HuH-7 (cell line): ENCODE measurements at regions not wholly inside any gene's neighbourhood (a gene's known extent, or its start where the extent isn't known, plus 50 kb on each side); places are given as distances from the start of the nearest gene placed in this dataset.
"Not testable (repeated sequence)": the region's sequence is repeated elsewhere in the genome, so short reads cannot be mapped to it uniquely, and the experiment has no call there.

ENCODE experiments used
- DNase-seq: peaks from one replicate; pipeline ENCODE4 v3.0.0; 2011; ENCODE audit warnings: low spot score

DNA sequence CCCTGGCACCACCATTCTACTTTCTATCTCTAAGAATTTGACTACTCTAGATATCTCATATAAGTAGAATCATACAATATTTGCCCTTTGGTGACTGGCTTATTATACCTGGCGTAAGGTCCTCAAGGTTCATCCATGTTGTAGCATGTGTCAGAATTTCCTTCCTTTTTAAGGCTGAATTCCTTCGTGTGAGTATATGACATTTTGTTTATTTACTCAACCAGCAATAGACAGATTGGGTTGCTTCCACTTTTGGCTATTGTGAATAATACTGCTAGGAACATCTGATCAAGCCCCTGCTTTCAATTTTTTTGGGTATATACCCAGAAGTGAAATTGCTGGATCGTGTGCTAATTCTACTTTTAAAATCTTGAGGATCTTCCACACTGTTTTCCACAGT, 232.8 kb upstream of the MCHR2 start:
- no peak for DNase-seq

DNA sequence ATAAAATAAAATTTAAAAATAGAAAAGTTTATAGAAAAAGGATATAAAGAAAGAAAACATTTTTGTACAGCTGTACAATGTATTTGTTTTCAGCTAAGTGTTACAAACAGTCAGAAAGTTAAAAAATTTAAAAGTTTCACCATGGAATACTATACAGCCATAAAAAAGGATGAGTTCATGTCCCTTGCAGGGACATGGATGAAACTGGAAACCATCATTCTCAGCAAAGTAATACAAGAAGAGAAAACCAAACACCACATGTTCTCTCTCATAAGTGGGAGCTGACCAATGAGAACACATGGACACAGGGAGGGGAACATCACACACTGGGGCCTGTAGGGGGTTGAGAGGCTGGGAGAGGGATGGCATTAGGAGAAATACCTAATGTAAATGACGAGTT, 229.9 kb upstream of the MCHR2 start:
- not testable (repeated sequence) for DNase-seq

DNA sequence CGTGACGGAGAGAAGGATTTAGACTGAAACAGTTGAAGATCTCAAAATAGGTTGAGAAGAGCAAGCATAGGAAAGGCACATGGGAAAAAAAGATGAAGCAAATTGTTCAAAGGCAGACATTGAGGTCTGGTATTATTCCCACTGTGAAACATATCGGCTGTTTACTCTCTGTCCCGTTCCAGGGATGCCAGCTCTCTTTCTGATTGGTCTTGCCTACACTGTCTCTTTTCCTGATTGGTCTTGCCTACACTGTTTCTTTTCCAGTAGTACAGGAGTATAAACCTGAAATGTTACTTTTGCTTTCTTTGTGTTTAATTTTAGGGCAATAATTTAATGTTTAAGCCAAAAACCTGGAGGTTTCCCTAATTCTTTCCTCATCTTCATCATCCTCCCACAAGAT, 226.5 kb upstream of the MCHR2 start:
- no peak for DNase-seq

DNA sequence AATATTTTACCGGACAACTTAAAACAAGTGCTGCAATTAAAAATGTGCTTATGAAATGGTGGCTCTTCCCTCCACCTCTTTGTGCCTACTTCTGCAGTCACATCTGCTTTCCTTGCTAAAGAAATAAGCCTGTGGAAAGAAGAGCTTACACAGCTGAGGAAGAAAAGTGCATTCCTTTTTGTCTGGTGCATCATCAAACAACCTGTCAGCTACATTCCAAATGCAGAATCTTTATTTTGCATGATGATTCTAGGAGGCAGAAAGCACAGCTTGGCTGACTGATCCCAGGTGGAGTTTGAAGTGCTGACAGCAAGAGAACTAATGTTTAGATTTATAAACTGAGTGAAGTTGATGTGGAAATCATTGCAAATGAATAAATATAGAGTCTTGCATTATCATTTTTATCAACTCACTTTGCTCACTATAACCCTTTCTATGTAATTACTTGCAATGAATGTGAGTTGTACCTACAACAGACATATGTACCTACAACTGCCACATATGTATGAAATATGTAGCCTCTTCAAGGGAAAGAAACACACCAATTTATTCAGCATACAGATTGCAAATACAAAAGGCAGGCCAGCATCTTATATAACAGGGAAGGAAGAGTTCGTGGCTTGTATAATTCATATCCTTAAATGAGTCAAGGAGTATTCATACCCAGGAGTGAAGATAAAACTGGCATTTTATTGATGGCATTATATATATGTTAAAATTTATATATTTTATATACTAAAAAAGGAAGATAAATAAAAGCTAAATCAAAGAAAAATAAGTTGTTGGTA, 223.4 kb upstream of the MCHR2 start:
- DNase-seq, result no peak

DNA sequence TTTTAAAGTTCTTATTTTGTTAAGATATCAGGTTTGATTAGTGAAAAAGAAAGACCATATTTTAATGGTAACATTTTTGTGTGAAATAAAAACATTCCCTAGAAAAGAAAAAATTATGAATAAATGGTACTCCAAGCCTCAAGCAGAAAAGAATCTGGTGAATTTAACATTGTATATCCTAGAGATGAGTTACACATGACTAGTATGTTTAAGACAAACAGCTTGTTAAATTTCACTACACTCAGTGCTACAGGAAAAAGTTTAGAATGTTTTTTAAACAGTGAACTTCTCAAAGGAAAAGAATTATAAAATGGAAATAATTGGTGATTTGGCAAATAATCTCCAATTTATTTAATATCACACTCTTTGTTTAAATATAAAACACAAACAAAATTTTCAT, 222.7 kb upstream of the MCHR2 start:
- DNase-seq, result no peak

DNA sequence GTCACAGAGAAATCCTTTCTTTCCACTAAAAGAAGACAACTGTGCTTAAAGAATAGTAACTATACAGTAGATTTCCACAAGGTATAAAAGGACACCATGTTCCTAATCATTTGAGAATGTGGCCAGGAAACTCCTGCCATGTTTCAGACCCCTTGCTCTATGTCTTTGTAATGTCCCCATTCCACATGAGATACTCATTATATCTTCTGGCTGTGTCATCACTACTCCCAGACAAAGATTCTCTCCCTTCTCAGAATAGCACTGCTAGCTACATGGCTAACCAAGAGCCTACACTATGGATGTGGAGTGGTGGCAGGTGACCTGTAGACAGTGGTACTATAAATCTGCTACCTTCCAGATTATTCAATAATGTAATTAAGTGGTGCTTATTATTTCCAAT, 218.1 kb upstream of the MCHR2 start:
- no peak for DNase-seq

DNA sequence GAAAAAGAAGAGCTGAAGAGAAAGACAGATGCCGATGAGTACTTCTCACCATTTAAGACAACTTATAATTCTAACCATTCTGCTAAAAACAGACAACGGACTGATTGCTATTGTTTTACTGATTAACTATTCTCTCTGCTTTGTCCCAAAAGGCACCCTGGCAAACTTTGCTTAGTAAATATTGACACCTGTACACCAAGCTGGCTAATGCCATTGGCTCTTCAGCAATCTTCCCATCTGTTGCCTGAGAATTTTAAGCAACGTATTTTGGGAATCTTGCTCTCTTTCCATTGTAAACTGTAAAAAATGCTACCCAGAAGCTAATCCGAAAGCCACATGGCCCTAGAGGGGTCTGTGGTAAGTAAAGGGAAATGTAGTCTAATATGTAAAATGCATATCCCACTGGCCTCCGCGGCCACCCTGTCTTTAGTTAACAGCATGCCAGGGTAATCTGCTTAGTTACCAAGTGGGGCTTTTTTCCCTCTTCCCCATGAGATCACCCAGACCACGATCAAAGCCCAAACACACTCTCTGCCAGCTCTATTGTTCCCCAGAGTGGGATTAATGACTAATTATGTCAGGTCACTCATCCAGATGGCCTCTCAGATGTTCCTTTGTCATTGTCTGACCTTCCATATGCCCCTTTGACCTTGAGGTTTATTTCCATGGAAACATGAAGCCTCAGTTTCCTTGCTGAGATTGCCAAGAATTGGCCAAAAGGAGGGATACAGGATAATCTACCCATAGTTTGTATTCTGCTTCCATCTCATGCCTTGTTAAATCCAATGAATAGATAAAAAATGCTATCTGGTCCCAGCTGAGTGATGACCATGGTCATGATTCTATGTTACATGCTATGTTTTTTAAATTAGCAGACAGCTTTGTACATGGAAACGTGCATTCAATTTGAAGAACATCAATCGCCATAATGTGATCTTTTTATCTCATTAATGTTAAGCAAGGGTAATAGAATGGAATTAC, 216.4 kb upstream of the MCHR2 start:
- DNase-seq, result no peak

DNA sequence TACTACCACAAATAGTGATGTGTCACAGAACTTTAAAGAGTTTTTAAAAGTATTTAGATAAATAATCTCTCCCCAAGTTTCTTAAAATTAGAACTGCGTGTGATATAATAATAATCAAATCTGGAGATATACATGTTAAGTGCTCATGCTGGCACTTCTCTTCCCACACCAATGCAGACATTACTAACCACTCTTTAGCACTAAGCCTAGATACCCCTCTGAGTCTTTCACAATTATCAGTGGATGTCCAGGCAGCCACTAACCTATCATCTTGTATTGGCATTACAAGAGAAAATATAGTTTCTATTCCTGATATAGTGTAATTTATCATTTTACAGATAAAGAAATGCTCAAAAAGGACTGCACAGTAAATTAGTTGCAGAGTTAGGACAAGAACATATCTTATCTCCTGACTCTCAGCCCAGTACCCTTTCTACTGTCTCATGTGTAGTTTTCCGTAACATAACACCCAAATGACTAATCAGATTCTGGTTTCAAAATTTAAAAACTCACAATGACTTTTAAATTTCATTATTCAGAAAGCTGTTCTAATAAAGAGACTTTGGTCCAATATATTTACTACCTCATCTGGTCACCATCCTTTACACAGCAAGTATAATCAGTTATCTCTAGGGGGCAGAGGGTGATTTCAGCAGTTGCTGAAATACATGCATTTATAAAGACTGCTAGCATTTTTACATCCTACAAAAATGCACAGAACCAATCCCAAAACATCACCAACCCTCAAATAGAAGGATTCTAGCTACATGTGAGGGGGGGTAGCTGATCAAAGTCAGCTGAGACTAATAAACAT, 215.5 kb upstream of the MCHR2 start:
- no peak for DNase-seq

DNA sequence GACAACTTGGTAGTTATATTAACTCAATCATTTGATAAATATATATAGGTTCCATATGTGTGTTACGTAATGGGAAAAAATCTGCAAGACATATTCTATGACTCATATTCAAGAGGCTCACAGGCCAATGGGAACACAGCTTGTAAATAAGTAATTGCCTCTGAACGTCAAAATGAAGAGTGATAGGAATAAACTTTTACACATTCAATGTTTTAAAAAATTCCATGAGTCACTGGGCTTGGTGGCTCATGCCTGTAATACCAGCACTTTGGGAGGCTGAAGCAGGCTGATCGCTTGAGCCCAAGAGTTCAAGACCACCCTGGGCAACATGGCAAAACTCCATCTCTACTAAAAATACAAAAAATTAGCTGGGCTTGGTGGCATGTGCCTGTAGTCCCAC, 209.4 kb upstream of the MCHR2 start:
- DNase-seq, result no peak

DNA sequence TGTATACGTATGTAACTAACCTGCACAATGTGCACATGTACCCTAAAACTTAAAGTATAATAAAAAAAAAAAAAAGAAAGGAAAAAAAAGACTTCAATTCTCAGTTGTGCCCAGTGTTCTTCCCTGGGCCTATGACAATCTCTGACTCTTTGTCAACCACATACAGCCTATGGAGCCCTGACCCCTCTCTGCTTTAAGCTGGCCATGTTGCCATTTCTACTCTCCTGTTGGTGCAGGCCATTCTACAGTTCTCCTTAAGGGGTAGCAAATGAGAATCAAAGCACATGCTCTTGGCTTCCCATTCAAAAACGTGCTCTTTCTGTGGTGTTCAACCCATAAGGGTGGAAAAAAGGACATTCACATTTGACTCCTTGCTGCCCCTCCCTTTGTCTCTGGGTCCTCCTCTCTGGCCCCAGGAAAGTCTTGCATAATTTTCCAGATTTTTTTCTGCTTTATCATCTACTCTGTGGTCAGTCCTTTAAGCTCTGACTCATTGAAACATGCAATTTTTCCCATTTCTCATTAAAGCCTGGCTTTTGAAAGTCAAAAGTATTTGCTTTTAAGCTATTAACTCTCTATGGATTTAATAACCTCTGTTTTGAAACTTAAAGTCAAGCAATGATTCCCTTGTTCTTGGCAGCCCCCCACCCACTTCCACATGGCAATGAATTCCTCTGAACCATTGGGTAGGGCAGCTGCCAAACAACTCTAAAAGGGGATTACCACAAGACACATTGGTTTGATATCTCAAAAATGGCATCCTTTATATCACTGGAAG, 208.6 kb upstream of the MCHR2 start:
- no peak for DNase-seq

DNA sequence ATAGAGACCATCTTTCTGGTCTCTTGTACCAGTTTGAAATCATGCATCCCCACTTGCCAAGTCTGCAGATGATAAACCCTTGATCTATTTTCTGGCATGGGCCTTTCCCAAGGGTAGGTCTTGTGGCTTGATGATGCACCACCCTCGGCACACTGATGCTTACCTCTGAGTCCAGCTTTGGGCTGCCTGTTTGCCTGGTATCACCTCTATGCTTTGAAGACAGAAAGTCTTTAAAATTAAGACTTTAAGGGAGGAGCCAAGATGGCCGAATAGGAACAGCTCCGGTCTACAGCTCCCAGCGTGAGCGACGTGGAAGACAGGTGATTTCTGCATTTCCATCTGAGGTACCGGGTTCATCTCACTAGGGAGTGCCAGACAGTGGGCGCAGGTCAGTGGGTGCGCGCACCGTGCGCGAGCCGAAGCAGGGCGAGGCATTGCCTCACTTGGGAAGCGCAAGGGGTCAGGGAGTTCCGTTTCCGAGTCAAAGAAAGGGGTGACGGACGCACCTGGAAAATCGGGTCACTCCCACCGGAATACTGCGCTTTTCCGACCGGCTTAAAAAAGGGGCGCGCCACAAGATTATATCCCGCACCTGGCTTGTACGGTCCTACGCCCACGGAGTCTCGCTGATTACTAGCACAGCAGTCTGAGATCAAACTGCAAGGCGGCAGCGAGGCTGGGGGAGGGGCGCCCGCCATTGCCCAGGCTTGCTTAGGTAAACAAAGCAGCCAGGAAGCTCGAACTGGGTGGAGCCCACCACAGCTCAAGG, 202.4 kb upstream of the MCHR2 start:
- DNase-seq, result not testable (repeated sequence)

DNA sequence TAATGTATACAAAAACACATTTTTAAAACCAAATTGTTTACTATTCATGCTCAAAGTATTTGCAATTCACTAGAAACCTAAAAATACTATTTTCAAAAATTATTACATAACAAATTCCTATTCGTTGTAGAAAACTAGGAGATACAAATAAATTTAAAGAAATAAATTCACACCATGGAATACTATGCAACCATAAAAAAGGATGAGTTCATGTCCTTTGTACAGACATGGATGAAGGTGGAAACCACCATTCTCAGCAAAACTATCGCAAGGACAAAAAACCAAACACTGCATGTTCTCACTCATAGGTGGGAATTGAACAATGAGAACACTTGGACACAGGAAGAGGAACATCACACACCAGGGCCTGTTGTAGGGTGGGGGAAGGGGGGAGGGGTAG, 201.2 kb upstream of the MCHR2 start:
- not testable (repeated sequence) for DNase-seq

DNA sequence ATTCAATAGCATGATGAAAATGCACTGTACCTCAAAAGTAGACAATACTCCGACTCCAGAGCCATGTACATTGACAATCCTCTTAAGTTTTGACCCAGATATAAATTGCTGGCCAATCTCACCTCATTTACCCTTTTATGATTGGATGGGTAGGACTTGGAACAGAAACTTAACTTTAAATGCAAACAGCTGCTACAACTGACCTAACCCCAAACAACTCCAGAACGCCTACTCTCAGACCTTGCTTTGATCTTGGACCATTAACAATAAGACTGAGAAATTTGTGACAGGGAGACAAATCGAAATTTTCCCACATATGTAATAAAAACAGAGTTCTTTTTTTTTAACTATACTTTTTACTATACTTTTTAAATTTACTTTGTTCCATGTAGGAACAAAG, 200.5 kb upstream of the MCHR2 start:
- DNase-seq, result no peak

DNA sequence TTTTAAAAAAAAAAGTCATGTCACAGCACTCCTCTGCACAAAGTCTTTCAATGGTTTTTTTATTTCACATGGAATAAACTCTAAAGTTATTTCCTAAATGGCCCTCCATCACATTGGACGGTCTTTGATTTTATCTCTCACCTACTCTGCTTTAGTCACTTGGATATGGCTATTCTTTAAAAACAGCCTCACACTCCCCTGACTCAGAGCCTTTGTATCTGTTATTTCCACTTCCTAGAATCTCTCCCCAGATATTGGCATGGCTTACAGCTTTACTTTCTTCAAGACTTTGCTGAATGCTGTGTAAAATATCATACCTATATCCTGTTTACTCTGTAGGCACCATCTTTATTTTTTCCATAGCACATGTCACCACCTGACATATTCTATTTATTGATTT, 194.7 kb upstream of the MCHR2 start:
- DNase-seq, result no peak

DNA sequence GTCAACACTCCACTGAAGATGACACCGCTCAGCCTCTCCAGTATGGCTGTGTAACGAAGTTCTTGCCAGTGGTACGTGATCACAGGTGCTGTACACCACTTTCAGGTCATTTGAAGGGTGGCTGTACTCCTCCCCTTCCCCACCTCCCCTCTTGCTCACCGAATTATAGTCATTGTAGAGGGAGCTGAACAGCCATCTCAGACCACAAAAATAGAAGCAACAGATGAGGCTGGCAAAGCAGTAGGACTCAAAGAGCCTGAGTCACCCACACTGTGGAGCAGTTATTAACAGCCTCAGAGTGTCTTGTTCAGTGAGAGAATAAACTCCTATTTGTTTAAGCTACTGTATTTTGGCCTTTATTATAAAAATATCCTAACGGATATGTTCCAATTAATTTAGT, 192.5 kb upstream of the MCHR2 start:
- no peak for DNase-seq

DNA sequence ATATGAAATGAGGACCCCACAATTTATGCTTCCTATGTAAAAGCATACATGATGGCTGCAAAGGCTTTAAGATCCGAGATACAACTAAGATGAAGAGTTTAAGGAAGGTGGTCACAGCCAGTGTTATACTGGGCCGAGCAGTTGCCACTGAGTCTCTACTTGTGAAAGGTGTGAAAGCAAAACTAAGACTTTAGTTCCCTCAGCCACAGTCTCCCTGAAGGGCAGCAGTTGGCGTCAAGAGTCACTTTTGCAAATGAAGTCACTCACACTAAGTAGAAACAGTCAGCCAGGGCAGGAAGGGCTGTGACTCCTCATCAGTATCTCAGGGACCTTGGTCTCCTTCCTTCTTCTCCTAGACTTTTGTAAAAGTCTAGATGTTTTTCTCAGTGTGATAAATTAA, 191.6 kb upstream of the MCHR2 start:
- DNase-seq, result no peak

DNA sequence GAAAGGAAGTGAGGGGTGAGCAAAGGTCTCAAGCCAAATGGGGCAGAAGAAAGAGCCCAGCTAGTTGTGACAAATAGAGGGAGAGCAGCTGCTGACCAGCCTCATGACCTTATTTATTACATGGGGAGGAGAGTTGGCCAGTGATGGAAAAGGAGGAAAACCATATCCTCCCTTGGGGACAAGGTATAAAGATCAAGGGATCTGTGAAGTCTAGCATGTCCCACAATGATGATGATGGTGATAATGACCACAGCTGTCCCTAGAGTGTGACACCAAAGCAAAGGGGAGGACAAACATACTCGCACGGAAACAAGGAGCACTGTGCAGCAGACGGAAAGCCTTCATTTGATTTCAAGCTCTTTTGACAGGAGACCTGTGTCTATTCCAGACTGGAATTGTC, 190.4 kb upstream of the MCHR2 start:
- no peak for DNase-seq

DNA sequence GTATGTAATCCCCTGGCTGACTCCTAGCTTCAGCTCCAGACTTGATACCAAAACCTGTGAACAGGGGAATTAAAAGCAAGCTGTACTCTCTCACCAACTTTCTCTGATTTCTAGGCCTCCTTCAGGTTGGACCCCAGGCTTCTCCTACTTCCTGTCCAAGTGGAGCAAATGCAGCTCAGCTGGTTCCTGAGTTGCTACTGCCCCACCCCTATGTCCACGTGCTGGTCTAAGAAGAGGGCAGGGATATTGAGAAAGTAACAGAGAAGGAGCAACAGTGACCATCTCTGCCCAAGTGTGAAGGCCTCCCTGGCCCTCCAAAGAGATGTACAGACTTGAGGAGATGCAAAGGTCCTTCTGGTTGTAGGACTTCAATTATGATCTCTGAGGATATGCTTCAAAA, 188.3 kb upstream of the MCHR2 start:
- no peak for DNase-seq

DNA sequence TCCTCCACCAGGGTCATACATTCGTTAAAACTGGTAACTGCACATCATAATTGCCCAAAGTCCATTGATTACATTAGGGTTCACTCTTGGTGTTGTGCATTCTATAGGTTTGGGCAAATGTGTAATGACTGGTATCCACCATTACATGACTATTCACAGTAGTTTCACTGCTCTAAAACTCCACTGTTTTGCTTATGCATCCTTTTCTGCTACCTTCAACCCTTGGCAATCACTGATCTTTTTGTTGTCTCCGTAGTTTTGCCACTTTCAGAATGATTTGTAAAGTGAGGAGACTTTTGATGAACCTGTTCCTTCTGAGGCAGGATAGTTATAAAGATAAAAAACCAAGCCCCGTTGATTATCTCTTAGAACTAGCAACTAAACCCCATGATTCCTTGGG, 187.3 kb upstream of the MCHR2 start:
- no peak for DNase-seq

DNA sequence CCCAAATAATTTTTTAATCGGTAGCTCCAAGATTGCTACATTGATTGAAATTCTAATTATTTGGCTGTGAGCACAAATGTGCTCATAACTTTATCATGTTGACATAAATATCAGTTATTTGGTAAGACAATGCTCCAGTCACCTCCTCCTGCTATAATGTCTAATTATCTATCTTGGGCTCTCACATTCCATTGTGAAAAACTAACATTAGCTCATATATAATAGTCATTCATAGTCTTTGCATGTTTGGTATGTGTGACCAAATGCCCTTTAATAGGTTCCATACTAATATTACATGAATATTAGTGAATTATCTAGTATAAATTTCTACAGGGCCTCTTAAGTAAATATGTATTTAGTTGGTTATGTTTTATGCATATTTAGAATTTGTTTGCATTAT, 185.6 kb upstream of the MCHR2 start:
- no peak for DNase-seq

DNA sequence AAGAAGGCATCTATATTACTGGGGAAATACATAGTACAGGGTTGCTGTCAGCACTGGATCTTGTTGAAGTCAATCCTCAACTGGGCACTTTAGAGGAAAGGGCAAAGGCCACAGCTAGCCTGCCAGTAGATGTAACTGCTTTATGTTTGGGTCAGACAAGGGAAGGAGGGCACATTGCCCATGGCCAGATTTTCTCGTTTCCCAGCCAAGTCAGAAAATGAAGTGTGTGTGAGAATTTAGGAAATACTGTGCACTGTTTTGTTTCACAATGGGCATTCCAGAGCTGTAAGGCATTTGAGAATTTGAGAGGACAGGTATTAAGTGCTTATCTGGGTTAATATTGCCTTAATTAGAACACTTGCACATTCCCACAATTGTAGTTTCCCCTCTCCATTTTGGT, 183.9 kb upstream of the MCHR2 start:
- no peak for DNase-seq
